AG04449 (cell line): ENCODE measurements at regions not wholly inside any gene's neighbourhood (a gene's known extent, or its start where the extent isn't known, plus 50 kb on each side); places are given as distances from the start of the nearest gene placed in this dataset.

Source experiments
- CTCF ChIA-PET: fragments of 350-600 bp; formaldehyde crosslinking; extraction: SDS; loops from one replicate; lab custom pipeline; 2021; ENCODE audit warnings: antibody characterized with exemption; lab: Yijun Ruan, JAX
- POLR2A ChIA-PET: fragments of 400-600, 350-600 bp; formaldehyde crosslinking; extraction: SDS; loops from one replicate; lab custom pipeline; 2020; ENCODE audit warnings: antibody characterized with exemption, inconsistent platforms; lab: Yijun Ruan, JAX
- DNase-seq: peaks from one replicate; pipeline ENCODE4 v3.0.0-alpha.2; 2010; ENCODE audit warnings: low read depth, low spot score
- H3K4me3 ChIP-seq: 2 replicates; pipeline ENCODE4 v1.5.1; 2011; ENCODE audit warnings: low read depth, mild to moderate bottlenecking, control low read depth, low read length
- CTCF ChIP-seq: IDR thresholded peaks from one replicate; pipeline ENCODE4 v1.5.1; 2011; ENCODE audit warnings: mild to moderate bottlenecking, moderate library complexity, low read length, control low read depth, inconsistent platforms; ENCODE audit not compliant: insufficient read depth; ENCODE audit errors: missing control alignments

GRCh38 chr21:41682719-41683179, 84.1 kb downstream of the RIPK4 start:
- TF ChIP-seq CTCF, result no peak
- no peak for DNase-seq
- ChIA-PET POLR2A (no interaction called here), CTCF (no interaction called here)
- H3K4me3 ChIP-seq, result no peak overlapping the region

GRCh38 chr21:41681939-41682718, 84.7 kb downstream of the RIPK4 start:
- TF ChIP-seq CTCF, result no peak

GRCh38 chr21:41681348-41681801, 85.5 kb downstream of the RIPK4 start:
- ChIA-PET CTCF (interaction anchor here (1.3 kb wide), 1 partner anchor 68 kb away, joined by 4 read pairs; no protein-coding TSS in a partner anchor), POLR2A (no interaction called here)
- TF ChIP-seq CTCF, result no peak
- no peak overlapping the region for H3K4me3 ChIP-seq
- DNase-seq, result no peak

More at GRCh38 chr21:41681939-41682718, 84.7 kb downstream of the RIPK4 start:
- no peak for DNase-seq
- CTCF ChIA-PET, result no interaction called here
- no peak overlapping the region for H3K4me3 ChIP-seq
- POLR2A ChIA-PET, result no interaction called here

GRCh38 chr21:41680444-41681347, 86.2 kb downstream of the RIPK4 start:
- POLR2A ChIA-PET, result no interaction called here
- DNase-seq, result no peak
- TF ChIP-seq CTCF, result no peak
- CTCF ChIA-PET, result interaction anchor here (1.3 kb wide), 1 partner anchor 68 kb away, joined by 4 read pairs; no protein-coding TSS in a partner anchor
- no peak overlapping the region for H3K4me3 ChIP-seq

- no peak for TF ChIP-seq CTCF
- ChIA-PET POLR2A (interaction anchor here (0.8 kb wide), 1 partner anchor 63 kb away, joined by 3 read pairs; no protein-coding TSS in a partner anchor), CTCF (interaction anchor here (1.4 kb wide), 1 partner anchor 12 kb away, joined by 4 read pairs; no protein-coding TSS in a partner anchor)
- DNase-seq, result peak; percentile 83
- H3K4me3 ChIP-seq, result no peak overlapping the region
Measured at GRCh38 chr21:41678924-41679318, 87.9 kb downstream of the RIPK4 start.
